Endothelial cell of hepatic sinusoid (primary cell): ENCODE measurements at regions not wholly inside any gene's neighbourhood (a gene's known extent, or its start where the extent isn't known, plus 50 kb on each side); places are given as distances from the start of the nearest gene placed in this dataset.
"Not testable (repeated sequence)": the region's sequence is repeated elsewhere in the genome, so short reads cannot be mapped to it uniquely, and the experiment has no call there.

Source experiments
- in situ Hi-C: cut with HindIII; loops from 2 replicates; pipeline ENCODE4 v1.10.0; 2017; ENCODE audit warnings: low sequenced_read_pairs

- in situ Hi-C loops = no loop called here
Observed at GRCh38 chr2:146785101-146785500, 1059.7 kb upstream of the ACVR2A start.

- in situ Hi-C loops = no loop called here
Observed at GRCh38 chr2:146784602-146785001, 1060.2 kb upstream of the ACVR2A start.

GRCh38 chr2:146777181-146777580, 1067.6 kb upstream of the ACVR2A start:
- in situ Hi-C loops = no loop called here

- in situ Hi-C loops = no loop called here
Observed at GRCh38 chr2:146776596-146776995, 1068.2 kb upstream of the ACVR2A start.

GRCh38 chr2:146771531-146771930, 1073.3 kb upstream of the ACVR2A start:
- in situ Hi-C loops = no loop called here

GRCh38 chr2:146764301-146764700, 1080.5 kb upstream of the ACVR2A start:
- in situ Hi-C loops = no loop called here

- in situ Hi-C loops = no loop called here
Observed at GRCh38 chr2:146762786-146763185, 1082.0 kb upstream of the ACVR2A start.

GRCh38 chr2:146754606-146755005, 1090.2 kb upstream of the ACVR2A start:
- in situ Hi-C loops = no loop called here

- in situ Hi-C loops = no loop called here
Observed at GRCh38 chr2:146748046-146748445, 1096.8 kb upstream of the ACVR2A start.

GRCh38 chr2:146741260-146741659, 1103.6 kb upstream of the ACVR2A start:
- in situ Hi-C loops = no loop called here

- in situ Hi-C loops = loop anchor here (10.0 kb wide), 1 partner anchor 1170 kb away; no protein-coding TSS in a partner anchor
Observed at GRCh38 chr2:146734821-146735190, 1110.0 kb upstream of the ACVR2A start.

GRCh38 chr2:146734042-146734820, 1110.6 kb upstream of the ACVR2A start:
- in situ Hi-C loops = loop anchor here (10.0 kb wide), 1 partner anchor 1171 kb away; no protein-coding TSS in a partner anchor

GRCh38 chr2:146730882-146731281, 1113.9 kb upstream of the ACVR2A start:
- in situ Hi-C loops = loop anchor here (10.0 kb wide), 1 partner anchor 1174 kb away; no protein-coding TSS in a partner anchor

GRCh38 chr2:146721486-146721885, 1123.3 kb upstream of the ACVR2A start:
- in situ Hi-C loops = no loop called here

- in situ Hi-C loops = no loop called here
Observed at GRCh38 chr2:146720170-146720569, 1124.7 kb upstream of the ACVR2A start.

- in situ Hi-C loops = no loop called here
Observed at GRCh38 chr2:146716591-146716990, 1128.2 kb upstream of the ACVR2A start.

- in situ Hi-C loops = no loop called here
Observed at GRCh38 chr2:146709004-146709403, 1135.8 kb upstream of the ACVR2A start.

- in situ Hi-C loops = no loop called here
Observed at GRCh38 chr2:146701183-146701582, 1143.6 kb upstream of the ACVR2A start.

GRCh38 chr2:146697307-146697706, 1147.5 kb upstream of the ACVR2A start:
- in situ Hi-C loops = no loop called here

- in situ Hi-C loops = not testable (repeated sequence)
Observed at GRCh38 chr2:146696787-146697186, 1148.0 kb upstream of the ACVR2A start.

GRCh38 chr2:146681991-146682390, 1162.8 kb upstream of the ACVR2A start:
- in situ Hi-C loops = no loop called here

GRCh38 chr2:146678516-146678915, 1166.3 kb upstream of the ACVR2A start:
- in situ Hi-C loops = no loop called here

- in situ Hi-C loops = no loop called here
Observed at GRCh38 chr2:146677280-146677679, 1167.5 kb upstream of the ACVR2A start.
